Astrocyte (in vitro differentiated cells and primary cell): ENCODE measurements at regions not wholly inside any gene's neighbourhood (a gene's known extent, or its start where the extent isn't known, plus 50 kb on each side); places are given as distances from the start of the nearest gene placed in this dataset.

Experiments
- DNase-seq: peaks from one replicate; pipeline ENCODE4 v3.0.0-alpha.2; 2010; ENCODE audit warnings: low read depth
- FAIRE-seq: peaks from 2 replicates; lab custom pipeline; 2011; peaks lifted over from hg19 to GRCh38; lab: Jason Lieb, UNC
- H2AFZ ChIP-seq: 2 replicates; pipeline ENCODE4 v1.6.0; 2012; ENCODE audit warnings: low read depth, low read length, inconsistent platforms
- H3K27ac ChIP-seq: 2 replicates; pipeline ENCODE4 v1.5.1; 2011; ENCODE audit warnings: low read depth, low read length, inconsistent platforms
- H3K27me3 ChIP-seq: 2 replicates; pipeline ENCODE4 v1.6.0; 2011; ENCODE audit warnings: low read length, inconsistent platforms; ENCODE audit not compliant: insufficient read depth
- H3K36me3 ChIP-seq: 2 replicates; pipeline ENCODE4 v1.5.1; 2011; ENCODE audit warnings: low read length, inconsistent platforms; ENCODE audit not compliant: insufficient read depth
- H3K4me1 ChIP-seq: 2 replicates; pipeline ENCODE4 v1.5.1; 2011; ENCODE audit warnings: low read length, inconsistent platforms; ENCODE audit not compliant: insufficient read depth
- H3K4me2 ChIP-seq: 2 replicates; pipeline ENCODE4 v1.6.0; 2012; ENCODE audit warnings: low read length, inconsistent platforms
- H3K4me3 ChIP-seq: 2 replicates; pipeline ENCODE4 v1.5.1; 2011; ENCODE audit warnings: low read depth, mild to moderate bottlenecking, low read length, inconsistent platforms; ENCODE audit not compliant: insufficient read depth
- H3K79me2 ChIP-seq: 2 replicates; pipeline ENCODE4 v1.6.0; 2012; ENCODE audit warnings: mild to moderate bottlenecking, low read length, inconsistent platforms; ENCODE audit not compliant: insufficient read depth
- H3K9ac ChIP-seq: 2 replicates; pipeline ENCODE4 v1.6.0; 2012; ENCODE audit warnings: mild to moderate bottlenecking, low read length, inconsistent platforms
- H3K9me3 ChIP-seq: 2 replicates; pipeline ENCODE4 v1.5.1; 2012; ENCODE audit warnings: low read depth, mild to moderate bottlenecking, low read length, inconsistent platforms; ENCODE audit not compliant: insufficient read depth
- H4K20me1 ChIP-seq: 2 replicates; pipeline ENCODE4 v1.6.0; 2012; ENCODE audit warnings: low read length, inconsistent platforms; ENCODE audit not compliant: insufficient read depth
- H3K27ac Mint-ChIP-seq: one replicate; pipeline ENCODE4 v1.8.0; 2021; ENCODE audit warnings: mild to moderate bottlenecking, mixed read lengths; ENCODE audit not compliant: unreplicated experiment
- H3K27me3 Mint-ChIP-seq: one replicate; pipeline ENCODE4 v1.8.0; 2021; ENCODE audit warnings: low read depth, mixed read lengths; ENCODE audit not compliant: unreplicated experiment
- H3K36me3 Mint-ChIP-seq: one replicate; pipeline ENCODE4 v1.8.0; 2021; ENCODE audit warnings: low read depth, mixed read lengths; ENCODE audit not compliant: unreplicated experiment
- H3K4me1 Mint-ChIP-seq: one replicate; pipeline ENCODE4 v1.8.0; 2021; ENCODE audit warnings: low read depth, mixed read lengths; ENCODE audit not compliant: unreplicated experiment
- H3K4me3 Mint-ChIP-seq: one replicate; pipeline ENCODE4 v1.8.0; 2021; ENCODE audit warnings: mild to moderate bottlenecking, moderate library complexity, mixed read lengths; ENCODE audit not compliant: unreplicated experiment
- H3K9me3 Mint-ChIP-seq: one replicate; pipeline ENCODE4 v1.8.0; 2021; ENCODE audit warnings: mild to moderate bottlenecking, mixed read lengths; ENCODE audit not compliant: unreplicated experiment
- CTCF ChIP-seq: IDR thresholded peaks from 2 replicates; pipeline ENCODE4 v1.5.1; 2011; ENCODE audit warnings: low read depth, mild to moderate bottlenecking, inconsistent platforms, low read length, moderate library complexity; ENCODE audit not compliant: insufficient read depth
- EZH2 ChIP-seq: IDR thresholded peaks from 2 replicates; pipeline ENCODE4 v1.6.1; 2012; ENCODE audit warnings: mild to moderate bottlenecking, low read length, inconsistent platforms; ENCODE audit not compliant: insufficient read depth

GRCh38 chr4:161249779-161250440 is 913.9 kb downstream of the FSTL5 start:
- no peaks in the 10 kb centered on the region for H3K4me1 Mint-ChIP-seq
- no peak for FAIRE-seq
- no peak for DNase-seq
- H3K9me3 Mint-ChIP-seq = peaks cover 6% of the 10 kb centered on the region
- H4K20me1 ChIP-seq = no peaks in the 10 kb centered on the region
- no peak overlapping the region for H3K27ac ChIP-seq
- no peak overlapping the region for H3K4me3 Mint-ChIP-seq
- no peaks in the 10 kb centered on the region for H3K4me1 ChIP-seq
- no peak overlapping the region for H3K4me3 ChIP-seq
- H3K36me3 Mint-ChIP-seq = no peaks in the 10 kb centered on the region
- peaks cover 6% of the 10 kb centered on the region for H3K9me3 ChIP-seq
- no peaks in the 10 kb centered on the region for H3K27me3 Mint-ChIP-seq
- H3K9ac ChIP-seq = no peak overlapping the region
- no peaks in the 10 kb centered on the region for H3K79me2 ChIP-seq
- H2AFZ ChIP-seq = no peak overlapping the region
- TF ChIP-seq EZH2 = no peak
- TF ChIP-seq CTCF = no peak
- H3K27me3 ChIP-seq = no peaks in the 10 kb centered on the region
- H3K36me3 ChIP-seq = no peaks in the 10 kb centered on the region
- no peak overlapping the region for H3K27ac Mint-ChIP-seq
- H3K4me2 ChIP-seq = no peak overlapping the region

GRCh38 chr4:161248880-161249279 is 914.9 kb downstream of the FSTL5 start:
- H3K4me3 Mint-ChIP-seq = no peak overlapping the region
- Histone ChIP-seq H3K4me3 (no peak overlapping the region), H3K27ac (no peak overlapping the region), H3K9ac (no peak overlapping the region), H4K20me1 (no peaks in the 10 kb centered on the region), H3K4me2 (no peak overlapping the region), H3K79me2 (no peaks in the 10 kb centered on the region), H3K9me3 (peaks cover 4% of the 10 kb centered on the region), H3K4me1 (no peaks in the 10 kb centered on the region), H2AFZ (no peak overlapping the region), H3K27me3 (no peaks in the 10 kb centered on the region), H3K36me3 (no peaks in the 10 kb centered on the region)
- H3K27me3 Mint-ChIP-seq = no peaks in the 10 kb centered on the region
- no peak for DNase-seq
- no peaks in the 10 kb centered on the region for H3K4me1 Mint-ChIP-seq
- H3K36me3 Mint-ChIP-seq = no peaks in the 10 kb centered on the region
- H3K27ac Mint-ChIP-seq = no peak overlapping the region
- H3K9me3 Mint-ChIP-seq = peaks cover 7% of the 10 kb centered on the region
- FAIRE-seq = no peak
- TF ChIP-seq EZH2 (no peak), CTCF (no peak)

- FAIRE-seq = no peak
- no peaks in the 10 kb centered on the region for H3K79me2 ChIP-seq
Measured at GRCh38 chr4:161247831-161248230, 916.0 kb downstream of the FSTL5 start.

More at GRCh38 chr4:161247831-161248230, 916.0 kb downstream of the FSTL5 start:
- Mint-ChIP-seq H3K4me1 (no peaks in the 10 kb centered on the region), H3K27me3 (no peaks in the 10 kb centered on the region), H3K9me3 (peaks cover 3% of the 10 kb centered on the region), H3K4me3 (no peak overlapping the region), H3K27ac (no peak overlapping the region), H3K36me3 (no peaks in the 10 kb centered on the region)
- DNase-seq = no peak
- Histone ChIP-seq H3K9me3 (peaks cover 4% of the 10 kb centered on the region), H3K4me2 (no peak overlapping the region), H3K27ac (no peak overlapping the region), H3K4me3 (no peak overlapping the region), H3K9ac (no peak overlapping the region), H2AFZ (no peak overlapping the region), H4K20me1 (no peaks in the 10 kb centered on the region), H3K4me1 (no peaks in the 10 kb centered on the region), H3K36me3 (no peaks in the 10 kb centered on the region), H3K27me3 (no peaks in the 10 kb centered on the region)
- TF ChIP-seq EZH2 (no peak), CTCF (no peak)
